GM19351 (cell line): ENCODE measurements at regions not wholly inside any gene's neighbourhood (a gene's known extent, or its start where the extent isn't known, plus 50 kb on each side); places are given as distances from the start of the nearest gene placed in this dataset.

Experiments used
- ATAC-seq: cut with Tn5 transposase; IDR thresholded peaks from one replicate; pipeline ENCODE4 v1.9.1; 2021; ENCODE audit warnings: mild to moderate bottlenecking, moderate library complexity; ENCODE audit not compliant: unreplicated experiment

GRCh38 chr9:107547303-107547702, 57.7 kb upstream of the KLF4 start:
- ATAC-seq, result peak; percentile 61

- ATAC-seq, result no peak
These were observed 57.3 kb upstream of the KLF4 start for GRCh38 chr9:107546859-107547258.

GRCh38 chr9:107545036-107545435, 55.5 kb upstream of the KLF4 start:
- no peak for ATAC-seq

- no peak for ATAC-seq
These were observed 53.0 kb upstream of the KLF4 start for GRCh38 chr9:107542411-107543157.

- ATAC-seq, result peak; percentile 94
These were observed 52.0 kb upstream of the KLF4 start for GRCh38 chr9:107541523-107541922.

GRCh38 chr9:107540164-107540561, 50.6 kb upstream of the KLF4 start:
- ATAC-seq, result no peak

- no peak for ATAC-seq
These were observed 50.0 kb upstream of the KLF4 start for GRCh38 chr9:107539427-107540163.
